Islet precursor cell (in vitro differentiated cells): ENCODE measurements at regions not wholly inside any gene's neighbourhood (a gene's known extent, or its start where the extent isn't known, plus 50 kb on each side); places are given as distances from the start of the nearest gene placed in this dataset.
"Not testable (repeated sequence)": the region's sequence is repeated elsewhere in the genome, so short reads cannot be mapped to it uniquely, and the experiment has no call there.

Experiments used
- DNase-seq: peaks from one replicate; pipeline ENCODE4 v3.0.0-alpha.2; 2018

- no peak for DNase-seq
Observed at GRCh38 chr1:196088541-196088940, 519.7 kb downstream of the KCNT2 start.

GRCh38 chr1:196078691-196079090, 529.5 kb downstream of the KCNT2 start:
- DNase-seq = no peak

- DNase-seq = no peak
Observed at GRCh38 chr1:196075621-196076020, 532.6 kb downstream of the KCNT2 start.

GRCh38 chr1:196074182-196074581, 534.1 kb downstream of the KCNT2 start:
- DNase-seq = no peak

- DNase-seq = no peak
Observed at GRCh38 chr1:196071447-196071846, 536.8 kb downstream of the KCNT2 start.

- DNase-seq = no peak
Observed at GRCh38 chr1:196070940-196071339, 537.3 kb downstream of the KCNT2 start.

GRCh38 chr1:196063952-196064351, 544.3 kb downstream of the KCNT2 start:
- no peak for DNase-seq

GRCh38 chr1:196063294-196063693, 544.9 kb downstream of the KCNT2 start:
- no peak for DNase-seq

- no peak for DNase-seq
Observed at GRCh38 chr1:196060539-196060938, 547.7 kb downstream of the KCNT2 start.

GRCh38 chr1:196059210-196059609, 549.0 kb downstream of the KCNT2 start:
- DNase-seq = no peak

- DNase-seq = no peak
Observed at GRCh38 chr1:196056966-196057365, 551.3 kb downstream of the KCNT2 start.

- DNase-seq = no peak
Observed at GRCh38 chr1:196049407-196049806, 558.8 kb downstream of the KCNT2 start.

GRCh38 chr1:196043268-196043667, 565.0 kb downstream of the KCNT2 start:
- DNase-seq = no peak

GRCh38 chr1:196034080-196034706, 574.0 kb downstream of the KCNT2 start:
- no peak for DNase-seq

GRCh38 chr1:196031387-196031786, 576.9 kb downstream of the KCNT2 start:
- DNase-seq = not testable (repeated sequence)

GRCh38 chr1:196030455-196030854, 577.8 kb downstream of the KCNT2 start:
- no peak for DNase-seq

- no peak for DNase-seq
Observed at GRCh38 chr1:196029410-196029809, 578.8 kb downstream of the KCNT2 start.

GRCh38 chr1:196027127-196027526, 581.1 kb downstream of the KCNT2 start:
- no peak for DNase-seq

- not testable (repeated sequence) for DNase-seq
Observed at GRCh38 chr1:196021174-196021573, 587.1 kb downstream of the KCNT2 start.

- no peak for DNase-seq
Observed at GRCh38 chr1:196009362-196009761, 598.9 kb downstream of the KCNT2 start.

GRCh38 chr1:196007763-196008162, 600.5 kb downstream of the KCNT2 start:
- no peak for DNase-seq

GRCh38 chr1:196005426-196005825, 602.8 kb downstream of the KCNT2 start:
- DNase-seq = no peak

- not testable (repeated sequence) for DNase-seq
Observed at GRCh38 chr1:196004388-196004787, 603.9 kb downstream of the KCNT2 start.

- DNase-seq = peak; percentile 63
Observed at GRCh38 chr1:196002906-196003305, 605.3 kb downstream of the KCNT2 start.

- DNase-seq = not testable (repeated sequence)
Observed at GRCh38 chr1:196002296-196002695, 605.9 kb downstream of the KCNT2 start.
